Endothelial cell of umbilical vein (primary cell): ENCODE measurements at regions not wholly inside any gene's neighbourhood (a gene's known extent, or its start where the extent isn't known, plus 50 kb on each side); places are given as distances from the start of the nearest gene placed in this dataset.

Experiments used
- BruUV-seq: library from RNA; stranded (reverse); fragments of 400-500 nt; replicated peaks from 2 replicates; lab custom pipeline; 2021; lab: Mats Ljungman, UMichigan
- CTCF ChIA-PET: fragments of 300-600, 350-600 bp; sonication (Branson Sonifier 250); formaldehyde crosslinking; loops from one replicate; lab custom pipeline; 2021; ENCODE audit warnings: antibody characterized with exemption, inconsistent platforms; lab: Charles Lee
- POLR2A ChIA-PET: fragments of 300-600, 350-600 bp; sonication (Branson Sonifier 250); formaldehyde crosslinking; loops from one replicate; lab custom pipeline; 2021; ENCODE audit warnings: antibody characterized with exemption, inconsistent platforms; lab: Charles Lee
- DNase-seq: peaks from one replicate; pipeline ENCODE4 v3.0.0-alpha.2; 2011; ENCODE audit warnings: low read depth, low spot score
- FAIRE-seq: peaks from 2 replicates; lab custom pipeline; 2011; peaks lifted over from hg19 to GRCh38; lab: Jason Lieb, UNC
- H2AFZ ChIP-seq: 2 replicates; pipeline ENCODE4 v1.6.0; 2012; ENCODE audit warnings: low read depth, low read length, control low read depth, inconsistent platforms
- H3K27ac ChIP-seq: 2 replicates; pipeline ENCODE4 v1.5.1; 2011; ENCODE audit warnings: low read depth, mild to moderate bottlenecking, control low read depth, low read length, moderate library complexity; ENCODE audit not compliant: insufficient read depth
- H3K27me3 ChIP-seq, 2 experiments: 2 replicates each; pipeline versions ENCODE4 v1.6.0 to v1.6.1; 2011; ENCODE audit warnings: low read length in 2 of 2, mixed read lengths in 1 of 2; ENCODE audit not compliant: control insufficient read depth in 2 of 2, insufficient read depth in 2 of 2
- H3K36me3 ChIP-seq, 2 experiments: 2 replicates in 1 of 2; 3 replicates in 1 of 2; pipeline ENCODE4 v1.5.1; 2011; ENCODE audit warnings: low read length in 2 of 2, mild to moderate bottlenecking in 1 of 2, moderate library complexity in 1 of 2; ENCODE audit not compliant: control insufficient read depth in 2 of 2, insufficient read depth in 2 of 2; ENCODE audit errors: extremely low read depth in 1 of 2
- H3K4me1 ChIP-seq: 3 replicates; pipeline ENCODE4 v1.5.1; 2011; ENCODE audit warnings: mild to moderate bottlenecking, low read length; ENCODE audit not compliant: control insufficient read depth, insufficient read depth; ENCODE audit errors: extremely low read depth
- H3K4me2 ChIP-seq: 2 replicates; pipeline ENCODE4 v1.6.1; 2011; ENCODE audit warnings: low read length, control low read depth, mixed read lengths; ENCODE audit not compliant: insufficient read depth
- H3K4me3 ChIP-seq, 3 experiments: fragments of 200-600 bp in 1 of 3; sonication (generic), shearing (Covaris generic) in 1 of 3; replicated peaks in 1 of 3; 2 replicates each; pipeline ENCODE4 v1.5.1; 2011 to 2016; ENCODE audit warnings: control low read depth in 3 of 3, low read length in 3 of 3, mild to moderate bottlenecking in 2 of 3, inconsistent platforms in 1 of 3, low read depth in 1 of 3, moderate library complexity in 1 of 3; ENCODE audit not compliant: insufficient read depth in 1 of 3
- H3K79me2 ChIP-seq: 2 replicates; pipeline ENCODE4 v1.6.0; 2012; ENCODE audit warnings: low read length, inconsistent platforms; ENCODE audit not compliant: control insufficient read depth, insufficient read depth
- H3K9ac ChIP-seq: replicated peaks from 2 replicates; pipeline ENCODE3; 2011; ENCODE audit warnings: low read length, control low read depth; ENCODE audit not compliant: insufficient read depth; ENCODE audit errors: extremely low read depth
- H3K9me1 ChIP-seq: replicated peaks from 3 replicates; pipeline ENCODE4 v1.6.0; 2011; ENCODE audit warnings: mild to moderate bottlenecking, low read length; ENCODE audit not compliant: control insufficient read depth, insufficient read depth; ENCODE audit errors: extremely low read depth
- H3K9me3 ChIP-seq: replicated peaks from 2 replicates; pipeline ENCODE4 v1.5.1; 2012; ENCODE audit warnings: low read length, inconsistent platforms; ENCODE audit not compliant: control insufficient read depth, insufficient read depth
- H4K20me1 ChIP-seq: replicated peaks from 2 replicates; pipeline ENCODE3; 2011; ENCODE audit warnings: mild to moderate bottlenecking, low read length; ENCODE audit not compliant: control insufficient read depth, insufficient read depth; ENCODE audit errors: extremely low read depth
- CTCF ChIP-seq, 2 donors: IDR thresholded peaks; 1 replicate in 1 of 2; 2 replicates in 1 of 2; pipeline ENCODE4 v1.5.1; 2011; ENCODE audit warnings: low read length in 2 of 2, mild to moderate bottlenecking in 2 of 2, moderate library complexity in 2 of 2, control low read depth in 1 of 2, inconsistent platforms in 1 of 2, low read depth in 1 of 2; ENCODE audit not compliant: insufficient read depth in 1 of 2; ENCODE audit errors: extremely low read depth in 1 of 2
- EZH2 ChIP-seq: IDR thresholded peaks from 2 replicates; pipeline ENCODE4 v1.6.1; 2012; ENCODE audit warnings: borderline replicate concordance, low read depth, mild to moderate bottlenecking, moderate library complexity, low read length, inconsistent platforms; ENCODE audit not compliant: severe bottlenecking
- FOS ChIP-seq: IDR thresholded peaks from 2 replicates; pipeline ENCODE4 v1.6.1; 2011; ENCODE audit warnings: mild to moderate bottlenecking, low read length, moderate library complexity, borderline replicate concordance; ENCODE audit not compliant: insufficient read depth
- GATA2 ChIP-seq: IDR thresholded peaks from 2 replicates; pipeline ENCODE4 v1.7.0; 2011; ENCODE audit warnings: low read depth, mild to moderate bottlenecking, moderate library complexity, mixed read lengths, low read length; ENCODE audit not compliant: insufficient read length, insufficient read depth
- JUN ChIP-seq: IDR thresholded peaks from 2 replicates; pipeline ENCODE4 v1.6.1; 2011; ENCODE audit warnings: borderline replicate concordance, low read depth; ENCODE audit not compliant: insufficient read length, insufficient read depth
- MAX ChIP-seq: IDR thresholded peaks from 2 replicates; pipeline ENCODE4 v1.6.1; 2011; ENCODE audit not compliant: insufficient read depth, insufficient read length
- MYC ChIP-seq: IDR thresholded peaks from one replicate; pipeline ENCODE4 v1.6.1; 2011; ENCODE audit warnings: mild to moderate bottlenecking, low read depth, low read length
- POLR2A ChIP-seq: IDR thresholded peaks from 2 replicates; pipeline ENCODE4 v1.6.1; 2012; ENCODE audit warnings: low read depth, mild to moderate bottlenecking, control low read depth, low read length
- POLR2AphosphoS5 ChIP-seq: IDR thresholded peaks from 2 replicates; pipeline ENCODE4 v1.6.1; 2012; ENCODE audit warnings: low read depth, mild to moderate bottlenecking, control low read depth, low read length, moderate library complexity; ENCODE audit not compliant: insufficient read depth
- dilution Hi-C: fragments of 300-500 bp; cut with MboI; formaldehyde crosslinking; loops from one replicate; pipeline ENCODE4 v1.15.0; 2019; ENCODE audit warnings: low sequenced_read_pairs; ENCODE audit not compliant: extremely low pct_ligation_motif_present
- intact Hi-C: fragments of 100-400 bp; cut with micrococcal nuclease; formaldehyde crosslinking; loops from one replicate; pipeline ENCODE4 v1.10.0; 2022

- BruUV-seq, result no TSS peak
- no peak overlapping the region for H2AFZ ChIP-seq
- H3K9me3 ChIP-seq, result no peaks in the 10 kb centered on the region
- no peaks in the 10 kb centered on the region for H3K27me3 ChIP-seq
- ChIA-PET POLR2A (no interaction called here), CTCF (no interaction called here)
- dilution Hi-C loops, result no loop called here
- H3K9me1 ChIP-seq, result no peaks in the 10 kb centered on the region
- no peak overlapping the region for H3K4me2 ChIP-seq
- no peaks in the 10 kb centered on the region for H3K36me3 ChIP-seq
- H3K4me3 ChIP-seq, result no peak overlapping the region
- intact Hi-C loops, result no loop called here
- H4K20me1 ChIP-seq, result no peaks in the 10 kb centered on the region
- DNase-seq (no peak), FAIRE-seq (no peak)
- no peak overlapping the region for H3K27ac ChIP-seq
- no peak overlapping the region for H3K9ac ChIP-seq
- no peaks in the 10 kb centered on the region for H3K4me1 ChIP-seq
- H3K79me2 ChIP-seq, result no peaks in the 10 kb centered on the region
- TF ChIP-seq JUN, result no peak
- TF ChIP-seq POLR2A, result no peak
- TF ChIP-seq GATA2, result no peak
- TF ChIP-seq MYC, result no peak
- no peak for TF ChIP-seq MAX
- TF ChIP-seq POLR2AphosphoS5, result no peak
- no peak for TF ChIP-seq FOS
- no peak for TF ChIP-seq CTCF (IDR thresholded peaks at IDR 0.05; ENCODE audit: extremely low read depth in 1 of 2, insufficient read depth in 1 of 2, low read depth in 1 of 2, low read length in 2 of 2)
- TF ChIP-seq EZH2, result no peak
Observed at GRCh38 chr7:126041472-126041871, 1111.8 kb upstream of the POT1 start.
